ENCODE measurements at regions not wholly inside any gene's neighbourhood (a gene's known extent, or its start where the extent isn't known, plus 50 kb on each side); places are given as distances from the start of the nearest gene placed in this dataset.

- Histone ChIP-seq H3K27me3 (ENCODE audit: control insufficient read depth in 2 of 2, insufficient read depth in 2 of 2, low read length in 2 of 2) (no peaks in the 10 kb centered on the region), H3K4me1 (replicated peaks in 1 of 2; ENCODE audit: control insufficient read depth in 2 of 2, insufficient read depth in 2 of 2, low read length in 2 of 2) (no peaks in the 10 kb centered on the region; a peak in 1 of 5 replicates), H3K9me1 (ENCODE audit: control insufficient read depth, insufficient read depth, low read length) (no peaks in the 10 kb centered on the region), H3K27ac (ENCODE audit: extremely low read depth, low read depth, low read length) (no peak overlapping the region), H3K36me3 (ENCODE audit: control insufficient read depth, insufficient read depth, low read length) (no peaks in the 10 kb centered on the region), H3K79me2 (ENCODE audit: control insufficient read depth, insufficient read depth, low read length) (no peaks in the 10 kb centered on the region), H3K9ac (ENCODE audit: insufficient read depth in 1 of 2, low read depth in 2 of 2, low read length in 2 of 2) (no peak overlapping the region), H4K20me1 (replicated peaks; ENCODE audit: control insufficient read depth, insufficient read depth, low read length) (no peaks in the 10 kb centered on the region), H3K4me2 (ENCODE audit: insufficient read depth, low read length) (no peak overlapping the region), H2AFZ (ENCODE audit: low read depth, low read length) (no peak overlapping the region), H3K9me3 (replicated peaks; ENCODE audit: control insufficient read depth, insufficient read depth, low read depth, low read length) (no peaks in the 10 kb centered on the region), H3K4me3 (no peak overlapping the region)
- DNase-seq (ENCODE audit: extremely low read depth in 1 of 4, low spot score in 3 of 4) (no peak), FAIRE-seq (no peak), ATAC-seq (no peak)
- in situ Hi-C loops (cut with MboI), result no loop called here
- POLR2A ChIA-PET, result no interaction called here
- intact Hi-C loops (cut with micrococcal nuclease), result no loop called here
- CTCF ChIA-PET (ENCODE audit: low intra/inter-chr PET ratio), result no interaction called here
- no TSS peak for BruUV-seq (replicated peaks)
- 3% methylated on average over 2 of the region's 2 CpGs for WGBS (ENCODE audit: insufficient coverage, low coverage, missing lambda C conversion rate)
- TF ChIP-seq FOSL1 (tag; conservative IDR thresholded peaks at IDR 0.05), result no peak
- no peak for TF ChIP-seq LARP7 (IDR thresholded peaks at IDR 0.05)
- TF ChIP-seq HLTF (IDR thresholded peaks at IDR 0.05), result no peak
- no peak for TF ChIP-seq PHF8 (IDR thresholded peaks at IDR 0.05; ENCODE audit: borderline replicate concordance, low read length)
- TF ChIP-seq ZBTB49 (CRISPR knock-in tag; IDR thresholded peaks at IDR 0.05; ENCODE audit: borderline replicate concordance), result no peak
- TF ChIP-seq HIVEP1 (CRISPR knock-in tag; IDR thresholded peaks at IDR 0.05), result no peak
- TF ChIP-seq, protein P1, sequence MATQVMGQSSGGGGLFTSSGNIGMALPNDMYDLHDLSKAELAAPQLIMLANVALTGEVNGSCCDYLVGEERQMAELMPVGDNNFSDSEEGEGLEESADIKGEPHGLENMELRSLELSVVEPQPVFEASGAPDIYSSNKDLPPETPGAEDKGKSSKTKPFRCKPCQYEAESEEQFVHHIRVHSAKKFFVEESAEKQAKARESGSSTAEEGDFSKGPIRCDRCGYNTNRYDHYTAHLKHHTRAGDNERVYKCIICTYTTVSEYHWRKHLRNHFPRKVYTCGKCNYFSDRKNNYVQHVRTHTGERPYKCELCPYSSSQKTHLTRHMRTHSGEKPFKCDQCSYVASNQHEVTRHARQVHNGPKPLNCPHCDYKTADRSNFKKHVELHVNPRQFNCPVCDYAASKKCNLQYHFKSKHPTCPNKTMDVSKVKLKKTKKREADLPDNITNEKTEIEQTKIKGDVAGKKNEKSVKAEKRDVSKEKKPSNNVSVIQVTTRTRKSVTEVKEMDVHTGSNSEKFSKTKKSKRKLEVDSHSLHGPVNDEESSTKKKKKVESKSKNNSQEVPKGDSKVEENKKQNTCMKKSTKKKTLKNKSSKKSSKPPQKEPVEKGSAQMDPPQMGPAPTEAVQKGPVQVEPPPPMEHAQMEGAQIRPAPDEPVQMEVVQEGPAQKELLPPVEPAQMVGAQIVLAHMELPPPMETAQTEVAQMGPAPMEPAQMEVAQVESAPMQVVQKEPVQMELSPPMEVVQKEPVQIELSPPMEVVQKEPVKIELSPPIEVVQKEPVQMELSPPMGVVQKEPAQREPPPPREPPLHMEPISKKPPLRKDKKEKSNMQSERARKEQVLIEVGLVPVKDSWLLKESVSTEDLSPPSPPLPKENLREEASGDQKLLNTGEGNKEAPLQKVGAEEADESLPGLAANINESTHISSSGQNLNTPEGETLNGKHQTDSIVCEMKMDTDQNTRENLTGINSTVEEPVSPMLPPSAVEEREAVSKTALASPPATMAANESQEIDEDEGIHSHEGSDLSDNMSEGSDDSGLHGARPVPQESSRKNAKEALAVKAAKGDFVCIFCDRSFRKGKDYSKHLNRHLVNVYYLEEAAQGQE (IDR thresholded peaks at IDR 0.05; ENCODE audit: borderline replicate concordance), result no peak
- TF ChIP-seq, protein P1 (CRISPR knock-in tag; IDR thresholded peaks at IDR 0.05; ENCODE audit: low read depth), result no peak
- TF ChIP-seq CTBP1 (IDR thresholded peaks at IDR 0.05; ENCODE audit: borderline replicate concordance), result no peak
- no peak for TF ChIP-seq ZNF77 (CRISPR knock-in tag; IDR thresholded peaks at IDR 0.05)
- TF ChIP-seq HNRNPUL1 (IDR thresholded peaks at IDR 0.05; ENCODE audit: low read length), result no peak
- no peak for TF ChIP-seq SNIP1 (IDR thresholded peaks at IDR 0.05; ENCODE audit: low read depth)
- no peak for TF ChIP-seq ZNF3 (CRISPR knock-in tag; IDR thresholded peaks at IDR 0.05)
- TF ChIP-seq ATF2 (CRISPR knock-in tag; IDR thresholded peaks at IDR 0.05), result no peak
These were observed 52.1 kb upstream of the P3H2 start for GRCh38 chr3:190172751-190173150.

Measured in K562 (cell line).